ENCODE measurements at regions not wholly inside any gene's neighbourhood (a gene's known extent, or its start where the extent isn't known, plus 50 kb on each side); places are given as distances from the start of the nearest gene placed in this dataset.

- TF ChIP-seq RFX5 (IDR thresholded peaks at IDR 0.05) (no peak), BCL3 (IDR thresholded peaks at IDR 0.05) (no peak), POLR2AphosphoS2 (conservative IDR thresholded peaks at IDR 0.05; ENCODE audit: low read length) (no peak), EP300 (IDR thresholded peaks at IDR 0.05) (no peak), MAFK (IDR thresholded peaks at IDR 0.05; ENCODE audit: partially characterized antibody) (no peak), CTCF (IDR thresholded peaks at IDR 0.05) (no peak), RAD21 (conservative IDR thresholded peaks at IDR 0.05 in 1 of 2, IDR thresholded peaks at IDR 0.05 in 1 of 2) (no peak)
Measured at GRCh38 chr18:60981682-60982328, 351.4 kb upstream of the CDH20 start.
